GM19468 (cell line): ENCODE measurements at regions not wholly inside any gene's neighbourhood (a gene's known extent, or its start where the extent isn't known, plus 50 kb on each side); places are given as distances from the start of the nearest gene placed in this dataset.

Source experiments
- ATAC-seq: cut with Tn5 transposase; IDR thresholded peaks from one replicate; pipeline ENCODE4 v1.9.1; 2021; ENCODE audit warnings: mild to moderate bottlenecking, moderate library complexity, moderate number of reproducible peaks; ENCODE audit not compliant: unreplicated experiment; ENCODE audit errors: extremely low read depth

DNA sequence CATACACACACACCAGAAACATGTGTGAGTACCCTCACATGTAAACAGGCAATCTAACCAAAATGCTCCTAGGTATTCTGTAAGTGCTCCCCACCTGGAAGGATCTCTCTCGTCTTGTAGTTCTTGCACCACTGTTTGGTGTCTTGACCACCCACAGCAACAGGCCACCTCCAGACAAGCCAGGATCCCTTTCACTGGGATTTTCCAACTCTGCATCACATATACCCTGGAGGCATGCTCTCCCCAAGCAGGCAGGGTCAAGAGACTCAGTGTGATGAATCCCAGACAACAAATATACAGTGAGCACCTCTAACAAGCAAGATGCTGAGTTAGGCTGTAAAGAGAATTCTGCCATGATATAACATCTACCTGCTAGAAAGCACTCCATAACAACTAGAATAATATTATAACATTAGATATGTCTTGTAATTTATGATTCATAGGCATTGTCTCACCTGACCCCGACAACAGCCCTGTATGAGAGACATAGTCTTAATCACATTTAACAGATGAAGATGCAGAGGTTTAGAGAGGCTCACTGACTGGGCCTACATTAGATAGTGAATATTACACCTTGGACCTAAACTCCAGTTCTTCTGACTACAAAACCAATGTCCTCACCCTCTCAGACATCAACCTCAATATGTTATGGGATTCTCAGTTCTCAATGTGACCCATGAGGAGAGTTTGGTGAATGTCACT lies 76.5 kb upstream of the BCL6 start:
- ATAC-seq = no peak

DNA sequence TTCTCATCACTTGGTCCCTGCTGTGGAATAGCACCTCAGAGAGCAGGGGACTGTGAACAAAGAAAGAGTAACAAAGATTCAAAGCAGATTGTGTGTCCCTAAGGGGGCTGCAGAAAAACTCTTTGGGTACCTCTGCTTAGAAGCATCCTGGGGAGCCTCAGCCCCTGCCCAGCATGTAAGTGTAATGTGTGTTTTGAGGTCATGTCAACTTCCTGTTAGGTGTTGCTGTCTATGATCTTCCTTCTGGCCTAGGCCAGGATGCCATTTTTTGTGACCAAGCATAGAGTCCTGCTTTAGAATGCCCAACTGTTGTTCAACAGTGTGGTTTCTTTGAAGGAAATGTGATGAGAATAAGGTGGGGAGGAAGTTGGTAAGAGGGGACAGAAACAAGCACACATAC lies 77.1 kb upstream of the BCL6 start:
- ATAC-seq = no peak

GRCh38 chr3:187823746-187824145 lies 78.5 kb upstream of the BCL6 start:
- ATAC-seq = no peak

- no peak for ATAC-seq
Observed at GRCh38 chr3:187827723-187828122, 82.5 kb upstream of the BCL6 start.

DNA sequence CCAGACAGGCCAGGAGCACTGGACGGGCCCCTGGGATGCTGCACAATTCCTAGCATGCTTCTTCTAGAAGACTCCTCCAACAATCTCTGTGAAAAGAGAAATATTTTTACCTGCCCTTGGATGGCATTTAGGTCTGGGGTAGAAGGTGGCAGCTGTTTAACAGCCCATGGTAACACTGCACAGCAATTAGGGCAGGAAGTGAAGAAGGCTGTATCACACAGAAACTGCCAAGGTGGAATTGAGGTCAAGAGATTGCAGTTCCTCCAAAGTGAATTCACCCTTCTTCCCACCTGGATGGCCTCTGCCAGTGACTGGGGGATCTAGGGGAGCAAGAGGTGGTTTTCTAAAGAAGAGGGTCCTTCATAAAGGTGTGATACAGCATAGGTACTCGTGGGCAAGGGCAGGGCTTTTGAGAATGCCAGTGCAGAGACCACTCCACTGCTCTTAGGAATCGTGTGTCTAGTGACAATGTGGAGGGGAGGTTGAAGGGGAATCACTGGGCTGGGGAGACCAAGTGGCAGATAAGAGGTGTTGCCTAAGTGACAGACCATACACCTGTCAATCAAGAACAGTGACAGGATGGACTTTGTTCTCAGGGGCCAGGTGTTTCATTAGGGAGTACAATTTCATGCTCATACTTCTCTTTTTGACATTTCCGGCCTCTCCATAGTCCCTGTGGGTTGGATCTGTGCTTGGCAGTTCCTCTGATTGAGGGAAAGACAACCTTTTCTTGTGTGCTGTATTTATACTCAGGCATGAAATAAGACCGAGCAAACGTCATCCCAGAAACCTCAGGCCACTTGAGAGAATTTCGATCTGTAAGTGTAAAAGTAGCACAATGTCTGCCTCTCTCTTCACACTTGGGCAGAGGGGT lies 83.5 kb upstream of the BCL6 start:
- ATAC-seq = peak; percentile 75

DNA sequence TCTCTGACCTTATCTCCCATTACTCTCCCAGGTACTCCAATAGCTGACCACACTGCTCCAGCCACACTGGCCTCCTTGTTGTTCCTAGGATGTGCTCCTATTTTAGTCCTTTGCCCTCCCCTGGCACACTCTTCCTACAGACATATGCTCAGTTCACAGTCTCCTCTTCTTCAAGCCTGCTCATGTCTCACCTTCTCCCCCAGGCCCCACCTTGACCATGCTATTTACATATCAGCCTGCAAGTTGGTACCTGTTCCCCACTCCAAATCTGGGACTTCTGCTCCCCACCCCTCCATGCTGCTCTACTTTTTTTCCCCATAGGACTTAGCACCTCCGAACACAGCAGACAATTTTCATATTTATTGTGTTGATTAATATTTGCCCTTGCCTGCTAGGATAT lies 84.9 kb upstream of the BCL6 start:
- no peak for ATAC-seq

DNA sequence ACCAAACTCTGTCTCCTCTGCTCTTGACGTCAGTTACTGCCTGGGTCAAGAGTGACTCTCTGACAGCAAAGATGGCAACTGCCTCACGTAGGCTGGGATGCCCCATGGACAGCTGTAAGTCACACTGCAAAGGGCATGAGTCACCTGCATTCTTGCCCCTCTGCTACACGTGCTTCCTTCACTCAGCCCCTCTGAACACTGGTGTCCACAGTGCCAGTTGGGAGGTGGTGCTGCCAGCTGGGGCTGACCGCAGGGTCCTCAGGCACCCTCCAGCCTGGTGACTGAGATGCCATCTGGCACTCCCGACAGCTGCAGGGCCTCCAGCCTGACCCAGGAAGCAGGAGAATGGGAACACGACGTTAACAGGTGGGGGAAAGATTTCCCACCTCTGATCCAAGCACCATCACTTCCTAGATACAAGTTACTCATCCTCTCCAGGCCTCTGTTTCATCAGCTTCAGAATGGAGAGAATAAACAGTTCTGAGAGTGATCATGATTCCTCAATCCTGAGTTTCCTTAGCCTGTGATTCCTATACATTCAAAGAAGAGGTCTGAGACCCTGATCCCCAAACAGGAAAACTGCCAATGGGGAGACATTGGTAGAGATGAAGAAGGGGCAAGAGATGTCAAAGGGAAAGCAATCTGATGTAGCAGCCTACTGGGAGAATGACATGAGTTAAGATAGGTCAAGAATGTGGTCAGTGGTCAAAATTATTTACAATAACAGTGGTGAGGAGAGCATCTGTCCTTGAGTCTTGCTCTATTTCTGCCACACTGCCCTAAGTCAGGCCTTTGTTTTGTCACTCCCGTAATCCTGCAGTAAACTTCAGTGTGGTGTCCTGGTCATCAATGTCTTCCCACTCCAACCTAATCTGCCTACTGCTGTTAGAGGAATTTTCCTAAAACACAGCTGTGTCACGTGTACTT lies 86.1 kb upstream of the BCL6 start:
- no peak for ATAC-seq

- no peak for ATAC-seq
Observed at GRCh38 chr3:187832202-187832601, 86.9 kb upstream of the BCL6 start.

GRCh38 chr3:187833375-187833774 lies 88.1 kb upstream of the BCL6 start:
- ATAC-seq = no peak

GRCh38 chr3:187833799-187834578 lies 88.7 kb upstream of the BCL6 start:
- ATAC-seq = no peak

- no peak for ATAC-seq
Observed at GRCh38 chr3:187836823-187837770, 91.8 kb upstream of the BCL6 start.

DNA sequence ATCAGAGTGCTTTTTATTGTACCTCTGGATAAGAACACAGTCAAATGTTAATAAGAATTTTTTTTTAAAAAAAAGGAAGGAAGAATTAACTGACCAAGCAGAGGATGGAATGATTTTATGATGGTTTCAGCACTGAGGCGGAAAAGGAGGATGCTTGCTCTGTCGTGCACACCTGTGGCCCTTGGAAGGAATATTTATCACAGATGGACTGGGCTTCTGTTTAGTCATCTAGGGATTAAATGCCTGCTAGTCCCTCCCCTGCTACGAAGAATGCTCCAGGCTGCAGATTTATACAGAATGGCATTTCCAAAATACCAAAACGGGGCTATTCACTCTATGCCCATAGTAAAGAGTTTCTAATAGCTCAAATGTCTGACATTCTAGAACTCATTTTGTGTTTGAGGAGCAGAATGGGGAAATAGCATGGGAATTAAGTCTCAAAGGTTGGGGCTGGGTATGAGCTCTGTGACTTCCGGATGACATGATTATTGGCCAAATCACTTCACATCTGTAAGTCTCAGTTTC lies 92.8 kb upstream of the BCL6 start:
- ATAC-seq = no peak

DNA sequence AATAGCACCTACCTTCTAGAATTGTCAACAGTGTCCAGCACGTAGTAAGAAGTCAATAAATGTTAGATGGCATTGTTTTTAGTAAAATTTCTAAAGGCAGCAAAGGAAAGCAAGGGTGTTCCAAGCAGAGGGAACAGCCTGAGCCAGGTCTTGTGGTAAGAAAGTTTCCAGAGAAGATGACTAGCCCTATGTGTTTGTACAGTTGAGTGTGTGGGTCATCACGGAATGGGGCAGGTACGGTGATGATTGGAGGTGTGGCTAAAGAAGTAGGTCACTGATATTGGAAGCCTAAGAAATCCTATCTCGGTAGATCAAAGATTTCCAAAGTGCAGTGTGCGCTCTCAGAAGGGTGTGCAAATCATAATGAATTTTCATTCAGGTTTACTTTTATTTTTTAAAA lies 94.2 kb upstream of the BCL6 start:
- ATAC-seq = no peak

DNA sequence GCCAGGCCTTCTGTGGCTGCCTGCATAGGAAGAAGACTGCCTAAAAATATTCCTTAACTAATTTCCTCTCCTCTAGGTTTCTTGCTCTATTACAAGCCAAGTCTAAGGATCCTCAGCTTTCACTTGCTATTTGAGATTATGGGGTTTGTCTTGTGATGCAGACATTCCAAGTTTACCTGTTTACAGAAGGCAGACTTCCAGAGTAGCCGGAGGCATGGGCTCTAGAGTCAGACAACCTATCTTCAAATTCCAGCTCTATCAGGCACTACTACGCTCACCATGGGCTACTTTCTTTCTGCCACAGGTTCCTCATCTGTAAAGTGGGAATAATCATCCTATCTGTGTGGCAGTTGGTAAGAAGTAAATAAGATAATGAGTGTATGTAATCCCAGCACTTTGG lies 95.6 kb upstream of the BCL6 start:
- no peak for ATAC-seq

DNA sequence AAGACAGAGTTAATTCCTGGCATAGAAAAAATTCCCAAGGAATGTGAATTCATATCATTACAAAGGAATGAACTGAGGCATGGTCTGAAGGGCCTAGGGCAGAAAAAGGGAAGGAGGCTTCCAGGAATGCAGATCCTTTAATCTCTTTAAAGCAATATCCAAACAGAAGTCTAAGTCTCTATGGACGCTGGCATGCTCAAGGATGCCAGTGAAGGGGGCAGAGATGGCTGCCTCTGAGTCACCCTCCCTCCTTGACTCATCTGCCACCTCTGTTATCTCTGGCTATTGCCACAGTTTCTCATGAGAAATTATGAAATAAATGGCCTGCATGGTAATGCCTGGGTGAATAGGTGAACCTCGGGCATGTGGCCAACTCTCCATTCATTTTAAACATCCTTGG lies 96.3 kb upstream of the BCL6 start:
- no peak for ATAC-seq

- no peak for ATAC-seq
Observed at GRCh38 chr3:187843654-187844053, 98.4 kb upstream of the BCL6 start.

DNA sequence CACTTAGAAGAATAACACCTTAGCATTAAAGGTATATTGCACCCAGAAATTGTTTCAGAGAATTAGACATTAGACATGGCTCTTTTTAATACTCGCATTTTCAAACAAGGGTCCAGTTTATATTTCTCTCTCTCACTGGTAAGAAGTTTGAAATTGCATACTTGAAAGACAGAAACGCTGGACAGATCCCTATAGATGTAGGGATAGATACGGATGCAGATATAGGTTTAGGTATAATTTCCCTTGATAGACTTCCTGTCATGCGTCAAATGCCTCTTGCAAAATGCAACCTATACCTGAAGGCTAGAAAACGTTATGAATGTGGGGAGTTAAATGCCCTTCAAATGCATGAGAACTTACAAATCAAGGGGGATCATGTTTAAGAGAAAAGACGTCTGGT lies 99.4 kb upstream of the BCL6 start:
- ATAC-seq = no peak

GRCh38 chr3:187845826-187846225 lies 100.6 kb upstream of the BCL6 start:
- no peak for ATAC-seq

DNA sequence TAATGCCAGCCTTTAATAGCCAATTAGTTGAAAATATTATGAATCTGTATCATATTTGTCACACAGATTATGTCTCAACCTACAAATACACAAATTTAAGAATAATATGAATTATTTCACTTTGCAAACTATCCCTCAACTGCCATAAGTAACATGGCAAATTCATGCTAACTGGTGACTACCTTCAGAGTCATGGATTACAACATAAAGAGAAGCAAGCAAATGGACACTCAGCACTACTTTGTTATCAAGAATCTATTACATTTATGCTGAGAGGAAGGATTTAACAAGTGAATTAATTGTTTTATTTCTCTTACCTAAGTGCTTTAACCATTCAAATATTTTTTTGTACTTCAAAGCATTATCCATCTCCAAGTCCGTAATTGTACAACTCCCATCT lies 103.1 kb upstream of the BCL6 start:
- no peak for ATAC-seq
